Naive thymus-derived CD4-positive, alpha-beta T cell (primary cell): ENCODE measurements at regions not wholly inside any gene's neighbourhood (a gene's known extent, or its start where the extent isn't known, plus 50 kb on each side); places are given as distances from the start of the nearest gene placed in this dataset.
A peak's percentile ranks its signal among the peaks of the same experiment; 100 is the strongest.

Experiments used
- ATAC-seq: fragments of 150-1000 bp; cut with Tn5 transposase; 2 replicates; pipeline ENCODE4 v1.10.0; 2021; ENCODE audit warnings: mild to moderate bottlenecking, moderate library complexity
- CTCF ChIA-PET: fragments of 350-600 bp; sonication (Branson Sonifier 250); formaldehyde crosslinking; loops from one replicate; lab custom pipeline; 2021; ENCODE audit warnings: antibody characterized with exemption; lab: Charles Lee
- POLR2A ChIA-PET: fragments of 350-600 bp; sonication (Branson Sonifier 250); formaldehyde crosslinking; loops from one replicate; lab custom pipeline; 2021; ENCODE audit warnings: antibody characterized with exemption, inconsistent platforms; lab: Charles Lee
- DNase-seq, 9 donors: peaks; one replicate each; pipeline versions ENCODE4 v3.0.0 to v3.0.0-alpha.2; 2020 to 2022; ENCODE audit warnings: mixed read lengths in 1 of 9
- H3K27ac ChIP-seq: one replicate; pipeline ENCODE4 v1.7.0; 2013; ENCODE audit warnings: mild to moderate bottlenecking, low read depth, low read length, moderate library complexity
- H3K27me3 ChIP-seq, 2 donors: one replicate each; pipeline ENCODE4 v1.7.0; 2013; ENCODE audit warnings: low read length in 2 of 2, mild to moderate bottlenecking in 2 of 2, moderate library complexity in 2 of 2; ENCODE audit not compliant: control insufficient read depth in 2 of 2, insufficient read depth in 2 of 2
- H3K36me3 ChIP-seq, 3 experiments: 1 replicate in 2 of 3; 2 replicates in 1 of 3; pipeline ENCODE4 v1.7.0; 2013; ENCODE audit warnings: low read length in 3 of 3, mild to moderate bottlenecking in 3 of 3, moderate library complexity in 1 of 3; ENCODE audit not compliant: insufficient read depth in 3 of 3, control insufficient read depth in 2 of 3
- H3K4me1 ChIP-seq, 2 donors: one replicate each; pipeline ENCODE4 v1.7.0; 2013; ENCODE audit warnings: low read length in 2 of 2, mild to moderate bottlenecking in 2 of 2, moderate library complexity in 1 of 2; ENCODE audit not compliant: control insufficient read depth in 2 of 2, insufficient read depth in 2 of 2
- H3K4me3 ChIP-seq: 2 replicates; pipeline ENCODE4 v1.7.0; 2013; ENCODE audit warnings: mild to moderate bottlenecking, low read length
- H3K9me3 ChIP-seq, 3 experiments: 1 replicate in 2 of 3; 2 replicates in 1 of 3; pipeline ENCODE4 v1.7.0; 2013; ENCODE audit warnings: low read length in 3 of 3; ENCODE audit not compliant: control insufficient read depth in 2 of 3
- H3K27ac Mint-ChIP-seq, 9 donors: one replicate each; pipeline ENCODE4 v1.8.0; 2020 to 2022; ENCODE audit warnings: mixed read lengths in 9 of 9, mild to moderate bottlenecking in 8 of 9, moderate library complexity in 5 of 9, inconsistent platforms in 2 of 9
- H3K27me3 Mint-ChIP-seq, 5 donors: one replicate each; pipeline ENCODE4 v1.8.0; 2021 to 2022; ENCODE audit warnings: mixed read lengths in 5 of 5, mild to moderate bottlenecking in 1 of 5
- H3K36me3 Mint-ChIP-seq, 5 donors: one replicate each; pipeline ENCODE4 v1.8.0; 2020 to 2022; ENCODE audit warnings: mixed read lengths in 5 of 5, mild to moderate bottlenecking in 3 of 5, inconsistent platforms in 1 of 5
- H3K4me1 Mint-ChIP-seq, 7 donors: one replicate each; pipeline ENCODE4 v1.8.0; 2020 to 2022; ENCODE audit warnings: mixed read lengths in 7 of 7, mild to moderate bottlenecking in 3 of 7, inconsistent platforms in 1 of 7
- H3K4me3 Mint-ChIP-seq, 10 donors: one replicate each; pipeline ENCODE4 v1.8.0; 2020 to 2022; ENCODE audit warnings: mild to moderate bottlenecking in 10 of 10, mixed read lengths in 10 of 10, moderate library complexity in 6 of 10, inconsistent platforms in 2 of 10
- H3K9me3 Mint-ChIP-seq, 11 donors: one replicate each; pipeline ENCODE4 v1.8.0; 2020 to 2022; ENCODE audit warnings: mixed read lengths in 11 of 11, mild to moderate bottlenecking in 4 of 11, inconsistent platforms in 1 of 11, moderate library complexity in 1 of 11
- intact Hi-C, 2 donors: fragments of 100-400 bp; cut with micrococcal nuclease; formaldehyde crosslinking; loops; one replicate each; pipeline ENCODE4 v1.15.1; 2023

- Mint-ChIP-seq H3K36me3 (peaks cover 0 to 2% (median 0%) of the 10 kb centered on the region in 5 donors), H3K9me3 (peaks cover 0 to 1% (median 0%) of the 10 kb centered on the region in 11 donors), H3K4me1 (peaks cover 0 to 13% (median 9%) of the 10 kb centered on the region in 7 donors), H3K27me3 (peaks cover 0 to 21% (median 0%) of the 10 kb centered on the region in 5 donors), H3K27ac (no peak overlapping the region), H3K4me3 (no peak overlapping the region)
- CTCF ChIA-PET: no interaction called here
- Histone ChIP-seq H3K9me3 (no peaks in the 10 kb centered on the region), H3K36me3 (no peaks in the 10 kb centered on the region), H3K27ac (no peak overlapping the region), H3K4me3 (no peak overlapping the region), H3K4me1 (no peaks in the 10 kb centered on the region), H3K27me3 (no peaks in the 10 kb centered on the region)
- ATAC-seq: no peak
- POLR2A ChIA-PET: interaction anchor here (0.7 kb wide), 1 partner anchor 48 kb away, joined by 3 read pairs; no protein-coding TSS in a partner anchor
- no peak for DNase-seq
- intact Hi-C loops: loop anchor here in 1 of 2 donors (5.0 kb wide), 1 partner anchor 87 kb away; no protein-coding TSS in a partner anchor
Measured at GRCh38 chr12:67534681-67535080, 113.9 kb upstream of the DYRK2 start.

DNA sequence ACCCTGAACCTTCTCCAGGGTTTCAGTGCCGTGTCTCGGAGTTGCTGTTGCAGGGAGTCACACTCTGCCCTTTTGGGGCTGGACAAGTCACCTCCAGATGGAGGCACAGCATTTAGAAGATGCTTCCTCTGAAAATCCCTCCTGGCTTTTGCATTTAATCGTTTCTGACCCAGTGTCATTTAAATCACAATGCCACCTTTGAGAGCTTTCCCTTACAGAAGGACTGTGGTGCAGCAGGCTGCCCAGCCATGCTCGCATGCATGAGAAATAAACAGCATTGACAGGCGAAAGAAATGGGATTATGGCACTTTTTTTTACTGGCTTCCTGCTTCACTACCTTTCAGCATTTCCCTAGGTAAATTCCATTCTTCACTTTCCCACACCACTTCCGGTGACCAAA is 113.4 kb upstream of the DYRK2 start:
- H3K4me3 Mint-ChIP-seq: no peak overlapping the region
- Histone ChIP-seq H3K36me3 (no peaks in the 10 kb centered on the region), H3K9me3 (no peaks in the 10 kb centered on the region), H3K27ac (no peak overlapping the region), H3K4me1 (no peaks in the 10 kb centered on the region), H3K4me3 (no peak overlapping the region), H3K27me3 (no peaks in the 10 kb centered on the region)
- no peak for DNase-seq
- intact Hi-C loops: no loop called here
- H3K27ac Mint-ChIP-seq: peak overlapping the region in 1 of 9 donors; percentile 19
- ChIA-PET POLR2A (no interaction called here), CTCF (no interaction called here)
- peaks cover 0 to 1% (median 0%) of the 10 kb centered on the region in 11 donors for H3K9me3 Mint-ChIP-seq
- no peak for ATAC-seq
- H3K36me3 Mint-ChIP-seq: peaks cover 0 to 2% (median 0%) of the 10 kb centered on the region in 5 donors
- H3K4me1 Mint-ChIP-seq: peaks cover 0 to 17% (median 9%) of the 10 kb centered on the region in 7 donors
- H3K27me3 Mint-ChIP-seq: peaks cover 0 to 18% (median 0%) of the 10 kb centered on the region in 5 donors

- peaks cover 0 to 17% (median 0%) of the 10 kb centered on the region in 5 donors for H3K27me3 Mint-ChIP-seq
- ATAC-seq (no peak), DNase-seq (no peak)
- H3K4me3 Mint-ChIP-seq: no peak overlapping the region
- ChIA-PET POLR2A (interaction anchor here (0.7 to 1.1 kb wide), 2 partner anchors 22 to 740 kb away, joined by 3 read pairs; no protein-coding TSS in a partner anchor), CTCF (interaction anchor here (0.5 kb wide), 1 partner anchor 1702 kb away, joined by 3 read pairs; no protein-coding TSS in a partner anchor)
- intact Hi-C loops: no loop called here
- H3K36me3 Mint-ChIP-seq: peaks cover 0 to 2% (median 0%) of the 10 kb centered on the region in 5 donors
- Histone ChIP-seq H3K4me1 (peaks cover 0 to 1% of the 10 kb centered on the region in 2 donors), H3K27ac (no peak overlapping the region), H3K4me3 (no peak overlapping the region), H3K36me3 (no peaks in the 10 kb centered on the region), H3K9me3 (no peaks in the 10 kb centered on the region), H3K27me3 (no peaks in the 10 kb centered on the region)
- peaks cover 0 to 1% (median 0%) of the 10 kb centered on the region in 11 donors for H3K9me3 Mint-ChIP-seq
- peak overlapping the region in 1 of 9 donors; percentile 21 for H3K27ac Mint-ChIP-seq
- peaks cover 1 to 17% (median 10%) of the 10 kb centered on the region in 7 donors for H3K4me1 Mint-ChIP-seq
Measured at GRCh38 chr12:67535971-67536370, 112.6 kb upstream of the DYRK2 start.

GRCh38 chr12:67539329-67539728 is 109.2 kb upstream of the DYRK2 start:
- Histone ChIP-seq H3K27me3 (no peaks in the 10 kb centered on the region), H3K36me3 (no peaks in the 10 kb centered on the region), H3K27ac (no peak overlapping the region), H3K4me1 (peaks cover 0 to 14% of the 10 kb centered on the region in 2 donors), H3K9me3 (no peaks in the 10 kb centered on the region), H3K4me3 (no peak overlapping the region)
- ATAC-seq (no peak), DNase-seq (no peak)
- Mint-ChIP-seq H3K4me1 (peaks cover 10 to 43% (median 34%) of the 10 kb centered on the region in 7 donors), H3K4me3 (no peak overlapping the region), H3K27ac (no peak overlapping the region), H3K36me3 (no peaks in the 10 kb centered on the region), H3K9me3 (no peaks in the 10 kb centered on the region), H3K27me3 (peaks cover 0 to 5% (median 0%) of the 10 kb centered on the region in 5 donors)
- CTCF ChIA-PET: no interaction called here
- intact Hi-C loops: no loop called here
- POLR2A ChIA-PET: no interaction called here

- POLR2A ChIA-PET: interaction anchor here (0.8 to 2.3 kb wide), 2 partner anchors 91 to 94 kb away, joined by 3 to 5 read pairs; no protein-coding TSS in a partner anchor
- H3K27ac ChIP-seq: no peak overlapping the region
Measured at GRCh38 chr12:67539946-67540345, 108.6 kb upstream of the DYRK2 start.

DNA sequence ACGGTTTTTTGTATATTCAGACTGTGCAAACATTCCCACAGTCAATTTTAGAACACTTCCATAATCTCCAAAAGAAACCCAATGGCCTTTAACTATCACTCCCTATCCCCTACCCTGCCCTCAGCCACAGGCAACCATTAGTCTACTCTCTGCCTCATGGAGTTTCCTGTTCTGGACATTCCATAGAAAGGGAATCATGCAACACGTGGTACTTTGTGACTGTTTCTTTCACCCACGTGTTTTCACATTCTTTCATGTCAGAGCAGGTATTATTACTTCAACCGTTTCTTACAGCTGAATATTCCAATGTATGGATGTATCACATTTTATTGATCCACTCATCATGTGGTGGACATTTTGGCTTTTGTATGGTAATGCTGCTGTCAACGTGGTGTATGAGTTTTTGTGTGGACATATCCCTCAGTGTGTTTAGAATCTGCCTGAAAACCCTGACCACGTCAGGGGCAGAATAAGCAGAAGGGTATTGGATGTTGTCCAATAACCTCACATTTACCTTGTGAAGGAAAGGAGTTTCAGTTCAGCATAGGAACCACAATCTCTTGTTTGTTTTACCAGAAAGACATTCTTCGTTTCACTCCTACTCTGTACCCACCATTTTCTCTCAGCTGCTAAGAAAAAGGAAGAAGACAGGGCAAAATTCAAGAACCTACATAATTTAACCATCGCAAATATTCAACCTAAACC is 107.5 kb upstream of the DYRK2 start:
- Histone ChIP-seq H3K9me3 (no peaks in the 10 kb centered on the region), H3K27ac (no peak overlapping the region), H3K36me3 (no peaks in the 10 kb centered on the region), H3K27me3 (no peaks in the 10 kb centered on the region), H3K4me3 (no peak overlapping the region), H3K4me1 (peaks cover 4 to 20% of the 10 kb centered on the region in 2 donors)
- Mint-ChIP-seq H3K27ac (peak overlapping the region in 8 of 9 donors; percentile 38 to 79 (median 66)), H3K36me3 (no peaks in the 10 kb centered on the region), H3K4me1 (peaks cover 10 to 52% (median 44%) of the 10 kb centered on the region in 7 donors), H3K27me3 (peaks cover 0 to 5% (median 0%) of the 10 kb centered on the region in 5 donors), H3K9me3 (no peaks in the 10 kb centered on the region), H3K4me3 (peak overlapping the region in 7 of 10 donors; percentile 2 to 79 (median 15))
- intact Hi-C loops: loop anchor here in 1 of 2 donors (5.0 kb wide), 1 partner anchor 36 kb away; no protein-coding TSS in a partner anchor
- no peak for ATAC-seq
- ChIA-PET POLR2A (interaction anchor here (0.8 to 2.3 kb wide), 5 partner anchors 21 to 99 kb away, joined by 3 to 5 read pairs (median 3); no protein-coding TSS in a partner anchor), CTCF (interaction anchor here (0.9 kb wide), 1 partner anchor 100 kb away, joined by 3 read pairs; no protein-coding TSS in a partner anchor)
- no peak for DNase-seq

More at GRCh38 chr12:67539946-67540345, 108.6 kb upstream of the DYRK2 start:
- H3K36me3 ChIP-seq: no peaks in the 10 kb centered on the region
- H3K9me3 ChIP-seq: no peaks in the 10 kb centered on the region
- no peak overlapping the region for H3K4me3 Mint-ChIP-seq
- H3K4me1 ChIP-seq: peaks cover 1 to 14% of the 10 kb centered on the region in 2 donors
- no peaks in the 10 kb centered on the region for H3K9me3 Mint-ChIP-seq
- H3K4me3 ChIP-seq: no peak overlapping the region
- peaks cover 0 to 5% (median 0%) of the 10 kb centered on the region in 5 donors for H3K27me3 Mint-ChIP-seq
- ATAC-seq: no peak
- DNase-seq: no peak
- H3K4me1 Mint-ChIP-seq: peaks cover 10 to 43% (median 40%) of the 10 kb centered on the region in 7 donors
- H3K36me3 Mint-ChIP-seq: no peaks in the 10 kb centered on the region
- no peak overlapping the region for H3K27ac Mint-ChIP-seq
- CTCF ChIA-PET: no interaction called here
- intact Hi-C loops: loop anchor here in 1 of 2 donors (5.0 kb wide), 1 partner anchor 37 kb away; no protein-coding TSS in a partner anchor
- H3K27me3 ChIP-seq: no peaks in the 10 kb centered on the region
